ENCODE measurements at regions not wholly inside any gene's neighbourhood (a gene's known extent, or its start where the extent isn't known, plus 50 kb on each side); places are given as distances from the start of the nearest gene placed in this dataset.
A peak's percentile ranks its signal among the peaks of the same experiment; 100 is the strongest.
"Not testable (repeated sequence)": the region's sequence is repeated elsewhere in the genome, so short reads cannot be mapped to it uniquely, and the experiment has no call there.

DNA sequence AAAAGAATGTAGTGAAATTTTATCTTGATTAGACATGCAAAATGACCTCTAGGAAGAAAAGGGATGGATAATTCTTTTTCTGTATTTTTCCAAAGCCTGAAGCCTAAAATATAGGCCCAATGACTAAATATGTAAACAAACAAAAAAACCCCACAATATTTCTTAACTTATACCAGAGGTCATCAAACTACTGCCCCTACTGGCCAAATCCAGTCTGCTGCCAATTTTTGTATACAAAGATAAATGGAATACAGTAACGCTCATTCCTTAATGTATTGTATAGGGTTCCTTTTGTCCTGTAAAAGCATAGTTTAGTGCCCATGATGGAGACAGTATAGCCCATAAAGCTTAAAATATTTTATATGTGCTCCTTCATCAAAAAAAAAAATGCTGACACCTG, 145.7 kb upstream of the ALG10 start:
- no peak overlapping the region for H3K27ac ChIP-seq (ENCODE audit: low read length)
- H3K4me3 ChIP-seq (ENCODE audit: low read length), result no peak overlapping the region
- H3K9me2 ChIP-seq (replicated peaks; ENCODE audit: low read length), result no peaks in the 10 kb centered on the region
- POLR2A ChIA-PET (ENCODE audit: unreplicated experiment), result no interaction called here
- no TSS peak for BruUV-seq (replicated peaks)
- H3K27me3 ChIP-seq (ENCODE audit: low read length), result no peaks in the 10 kb centered on the region
- no peaks in the 10 kb centered on the region for H3K79me2 ChIP-seq (ENCODE audit: low read length)
- no peaks in the 10 kb centered on the region for H4K20me1 ChIP-seq (ENCODE audit: low read length)
- TF ChIP-seq CTCF (conservative IDR thresholded peaks at IDR 0.05; ENCODE audit: low read depth, low read length) (peak; percentile 61), EZH2phosphoT487 (IDR thresholded peaks at IDR 0.05; ENCODE audit: borderline replicate concordance, low read length) (no peak)
- H3K4me1 ChIP-seq (ENCODE audit: insufficient read depth, low read length), result no peaks in the 10 kb centered on the region
- DNase-seq, result peak; percentile 61
- ATAC-seq, result no peak
- CTCF ChIA-PET, result no interaction called here
- no peak overlapping the region for H3K9ac ChIP-seq (ENCODE audit: low read length)
- H2AFZ ChIP-seq (ENCODE audit: low read length), result no peak overlapping the region
- intact Hi-C loops (cut with micrococcal nuclease), result no loop called here
- no peak overlapping the region for H3K4me2 ChIP-seq (ENCODE audit: low read length)
- no peaks in the 10 kb centered on the region for H3K9me3 ChIP-seq (ENCODE audit: low read length)
- no peaks in the 10 kb centered on the region for H3K36me3 ChIP-seq (ENCODE audit: low read depth, low read length)
- H3F3A ChIP-seq (ENCODE audit: low read length, unreplicated experiment), result no peaks in the 10 kb centered on the region

- H3K36me3 ChIP-seq (ENCODE audit: low read depth, low read length), result no peaks in the 10 kb centered on the region
- H3K9me3 ChIP-seq (ENCODE audit: low read length), result no peaks in the 10 kb centered on the region
- no peak overlapping the region for H3K4me3 ChIP-seq (ENCODE audit: low read length)
- no peak overlapping the region for H3K4me2 ChIP-seq (ENCODE audit: low read length)
- no peaks in the 10 kb centered on the region for H3K4me1 ChIP-seq (ENCODE audit: insufficient read depth, low read length)
- H3K9me2 ChIP-seq (replicated peaks; ENCODE audit: low read length), result no peaks in the 10 kb centered on the region
- BruUV-seq (replicated peaks), result no TSS peak
- no peaks in the 10 kb centered on the region for H4K20me1 ChIP-seq (ENCODE audit: low read length)
- H3F3A ChIP-seq (ENCODE audit: low read length, unreplicated experiment), result no peaks in the 10 kb centered on the region
- ATAC-seq (no peak), DNase-seq (no peak)
- H3K9ac ChIP-seq (ENCODE audit: low read length), result no peak overlapping the region
- POLR2A ChIA-PET (ENCODE audit: unreplicated experiment), result no interaction called here
- H3K27ac ChIP-seq (ENCODE audit: low read length), result no peak overlapping the region
- H3K27me3 ChIP-seq (ENCODE audit: low read length), result no peaks in the 10 kb centered on the region
- TF ChIP-seq EZH2phosphoT487 (IDR thresholded peaks at IDR 0.05; ENCODE audit: borderline replicate concordance, low read length) (no peak), CTCF (conservative IDR thresholded peaks at IDR 0.05; ENCODE audit: low read depth, low read length) (no peak), EZH2 (IDR thresholded peaks at IDR 0.05; ENCODE audit: low read length, unreplicated experiment) (no peak)
- intact Hi-C loops (cut with micrococcal nuclease), result no loop called here
- CTCF ChIA-PET, result no interaction called here
- no peak overlapping the region for H2AFZ ChIP-seq (ENCODE audit: low read length)
- H3K79me2 ChIP-seq (ENCODE audit: low read length), result no peaks in the 10 kb centered on the region
Measured at GRCh38 chr12:33892425-33892824, 129.9 kb upstream of the ALG10 start.

GRCh38 chr12:33920460-33920859, 101.8 kb upstream of the ALG10 start:
- H2AFZ ChIP-seq (ENCODE audit: low read length); ATAC-seq; H3K9ac ChIP-seq (ENCODE audit: low read length); H3K27me3 ChIP-seq (ENCODE audit: low read length); H3K9me3 ChIP-seq (ENCODE audit: low read length); H3K27ac ChIP-seq (ENCODE audit: low read length); H3F3A ChIP-seq (ENCODE audit: low read length, unreplicated experiment); BruUV-seq (replicated peaks); POLR2A ChIA-PET (ENCODE audit: unreplicated experiment); H3K4me3 ChIP-seq (ENCODE audit: low read length); intact Hi-C loops (cut with micrococcal nuclease); CTCF ChIA-PET; H3K9me2 ChIP-seq (replicated peaks; ENCODE audit: low read length); DNase-seq; H4K20me1 ChIP-seq (ENCODE audit: low read length); H3K79me2 ChIP-seq (ENCODE audit: low read length); H3K36me3 ChIP-seq (ENCODE audit: low read depth, low read length); H3K4me2 ChIP-seq (ENCODE audit: low read length); H3K4me1 ChIP-seq (ENCODE audit: insufficient read depth, low read length): not testable (repeated sequence)

Data from PC-3 (cell line).